ENCODE measurements at regions not wholly inside any gene's neighbourhood (a gene's known extent, or its start where the extent isn't known, plus 50 kb on each side); places are given as distances from the start of the nearest gene placed in this dataset.

- H3K27ac Mint-ChIP-seq, result no peak overlapping the region
- H3K4me1 Mint-ChIP-seq, result no peaks in the 10 kb centered on the region
- DNase-seq (no peak), ATAC-seq (no peak)
- H3K27me3 Mint-ChIP-seq, result no peaks in the 10 kb centered on the region
- H3K36me3 Mint-ChIP-seq (ENCODE audit: low read depth), result no peaks in the 10 kb centered on the region
- H3K4me3 Mint-ChIP-seq, result no peak overlapping the region
- H3K9me3 ChIP-seq (ENCODE audit: control insufficient read depth, low read length, poor library complexity, severe bottlenecking), result no peaks in the 10 kb centered on the region
Measured at GRCh38 chr5:124232515-124232914, 513.9 kb downstream of the ZNF608 start.

- H3K27me3 Mint-ChIP-seq, result no peaks in the 10 kb centered on the region
- H3K27ac Mint-ChIP-seq, result no peak overlapping the region
Measured at GRCh38 chr5:124231802-124232201, 514.6 kb downstream of the ZNF608 start.

GRCh38 chr5:124231230-124231629 is 515.2 kb downstream of the ZNF608 start:
- Mint-ChIP-seq H3K27ac (no peak overlapping the region), H3K36me3 (ENCODE audit: low read depth) (no peaks in the 10 kb centered on the region), H3K4me1 (no peaks in the 10 kb centered on the region), H3K27me3 (no peaks in the 10 kb centered on the region), H3K4me3 (no peak overlapping the region)
- ATAC-seq, result no peak
- DNase-seq, result no peak
- no peaks in the 10 kb centered on the region for H3K9me3 ChIP-seq (ENCODE audit: control insufficient read depth, low read length, poor library complexity, severe bottlenecking)

More at GRCh38 chr5:124231802-124232201, 514.6 kb downstream of the ZNF608 start:
- Mint-ChIP-seq H3K36me3 (ENCODE audit: low read depth) (no peaks in the 10 kb centered on the region), H3K4me1 (no peaks in the 10 kb centered on the region), H3K4me3 (no peak overlapping the region)
- no peaks in the 10 kb centered on the region for H3K9me3 ChIP-seq (ENCODE audit: control insufficient read depth, low read length, poor library complexity, severe bottlenecking)
- ATAC-seq (no peak), DNase-seq (no peak)

GRCh38 chr5:124230456-124230855 is 516.0 kb downstream of the ZNF608 start:
- H3K4me1 Mint-ChIP-seq, result no peaks in the 10 kb centered on the region
- DNase-seq (no peak), ATAC-seq (no peak)
- no peak overlapping the region for H3K4me3 Mint-ChIP-seq
- no peaks in the 10 kb centered on the region for H3K9me3 ChIP-seq (ENCODE audit: control insufficient read depth, low read length, poor library complexity, severe bottlenecking)
- no peaks in the 10 kb centered on the region for H3K36me3 Mint-ChIP-seq (ENCODE audit: low read depth)
- no peak overlapping the region for H3K27ac Mint-ChIP-seq
- no peaks in the 10 kb centered on the region for H3K27me3 Mint-ChIP-seq

GRCh38 chr5:124229352-124229751 is 517.1 kb downstream of the ZNF608 start:
- no peaks in the 10 kb centered on the region for H3K9me3 ChIP-seq (ENCODE audit: control insufficient read depth, low read length, poor library complexity, severe bottlenecking)
- no peaks in the 10 kb centered on the region for H3K27me3 Mint-ChIP-seq
- H3K27ac Mint-ChIP-seq, result no peak overlapping the region
- ATAC-seq, result no peak
- H3K4me1 Mint-ChIP-seq, result no peaks in the 10 kb centered on the region
- DNase-seq, result no peak
- no peaks in the 10 kb centered on the region for H3K36me3 Mint-ChIP-seq (ENCODE audit: low read depth)
- H3K4me3 Mint-ChIP-seq, result no peak overlapping the region

GRCh38 chr5:124227914-124228313 is 518.5 kb downstream of the ZNF608 start:
- H3K27ac Mint-ChIP-seq, result no peak overlapping the region
- no peaks in the 10 kb centered on the region for H3K36me3 Mint-ChIP-seq (ENCODE audit: low read depth)
- ATAC-seq, result no peak
- no peaks in the 10 kb centered on the region for H3K27me3 Mint-ChIP-seq
- H3K9me3 ChIP-seq (ENCODE audit: control insufficient read depth, low read length, poor library complexity, severe bottlenecking), result no peaks in the 10 kb centered on the region
- no peak for DNase-seq
- no peak overlapping the region for H3K4me3 Mint-ChIP-seq
- no peaks in the 10 kb centered on the region for H3K4me1 Mint-ChIP-seq

- Mint-ChIP-seq H3K36me3 (ENCODE audit: low read depth) (no peaks in the 10 kb centered on the region), H3K4me1 (no peaks in the 10 kb centered on the region), H3K27ac (no peak overlapping the region), H3K4me3 (no peak overlapping the region), H3K27me3 (no peaks in the 10 kb centered on the region)
- no peak for DNase-seq
- no peak for ATAC-seq
- H3K9me3 ChIP-seq (ENCODE audit: control insufficient read depth, low read length, poor library complexity, severe bottlenecking), result no peaks in the 10 kb centered on the region
Measured at GRCh38 chr5:124220418-124220817, 526.0 kb downstream of the ZNF608 start.

- no peak for ATAC-seq
- DNase-seq, result no peak
- Mint-ChIP-seq H3K27me3 (no peaks in the 10 kb centered on the region), H3K4me1 (no peaks in the 10 kb centered on the region), H3K27ac (no peak overlapping the region), H3K4me3 (no peak overlapping the region), H3K36me3 (ENCODE audit: low read depth) (no peaks in the 10 kb centered on the region)
- H3K9me3 ChIP-seq (ENCODE audit: control insufficient read depth, low read length, poor library complexity, severe bottlenecking), result no peaks in the 10 kb centered on the region
Measured at GRCh38 chr5:124212934-124213333, 533.5 kb downstream of the ZNF608 start.

- no peaks in the 10 kb centered on the region for H3K9me3 ChIP-seq (ENCODE audit: control insufficient read depth, low read length, poor library complexity, severe bottlenecking)
- Mint-ChIP-seq H3K36me3 (ENCODE audit: low read depth) (no peaks in the 10 kb centered on the region), H3K4me3 (no peak overlapping the region), H3K27me3 (no peaks in the 10 kb centered on the region), H3K4me1 (no peaks in the 10 kb centered on the region), H3K27ac (no peak overlapping the region)
- DNase-seq (no peak), ATAC-seq (no peak)
Measured at GRCh38 chr5:124210111-124210910, 536.1 kb downstream of the ZNF608 start.

GRCh38 chr5:124207118-124207517 is 539.3 kb downstream of the ZNF608 start:
- H3K4me1 Mint-ChIP-seq, result no peaks in the 10 kb centered on the region
- no peak overlapping the region for H3K27ac Mint-ChIP-seq
- no peak overlapping the region for H3K4me3 Mint-ChIP-seq
- DNase-seq, result no peak
- no peak for ATAC-seq
- no peaks in the 10 kb centered on the region for H3K27me3 Mint-ChIP-seq
- no peaks in the 10 kb centered on the region for H3K36me3 Mint-ChIP-seq (ENCODE audit: low read depth)
- H3K9me3 ChIP-seq (ENCODE audit: control insufficient read depth, low read length, poor library complexity, severe bottlenecking), result no peaks in the 10 kb centered on the region

- ATAC-seq, result no peak
- Mint-ChIP-seq H3K27me3 (no peaks in the 10 kb centered on the region), H3K27ac (no peak overlapping the region), H3K36me3 (ENCODE audit: low read depth) (no peaks in the 10 kb centered on the region), H3K4me3 (no peak overlapping the region), H3K4me1 (no peaks in the 10 kb centered on the region)
- DNase-seq, result no peak
- no peaks in the 10 kb centered on the region for H3K9me3 ChIP-seq (ENCODE audit: control insufficient read depth, low read length, poor library complexity, severe bottlenecking)
Measured at GRCh38 chr5:124206540-124206939, 539.9 kb downstream of the ZNF608 start.

- no peaks in the 10 kb centered on the region for H3K36me3 Mint-ChIP-seq (ENCODE audit: low read depth)
- no peak overlapping the region for H3K4me3 Mint-ChIP-seq
- no peak overlapping the region for H3K27ac Mint-ChIP-seq
- no peaks in the 10 kb centered on the region for H3K27me3 Mint-ChIP-seq
- DNase-seq (no peak), ATAC-seq (no peak)
- H3K4me1 Mint-ChIP-seq, result no peaks in the 10 kb centered on the region
- H3K9me3 ChIP-seq (ENCODE audit: control insufficient read depth, low read length, poor library complexity, severe bottlenecking), result no peaks in the 10 kb centered on the region
Measured at GRCh38 chr5:124203303-124203702, 543.1 kb downstream of the ZNF608 start.

GRCh38 chr5:124200381-124200780 is 546.1 kb downstream of the ZNF608 start:
- H3K27me3 Mint-ChIP-seq, result no peaks in the 10 kb centered on the region
- H3K36me3 Mint-ChIP-seq (ENCODE audit: low read depth), result no peaks in the 10 kb centered on the region
- H3K4me3 Mint-ChIP-seq, result no peak overlapping the region
- no peak for DNase-seq
- no peak overlapping the region for H3K27ac Mint-ChIP-seq
- no peaks in the 10 kb centered on the region for H3K9me3 ChIP-seq (ENCODE audit: control insufficient read depth, low read length, poor library complexity, severe bottlenecking)
- no peak for ATAC-seq
- no peaks in the 10 kb centered on the region for H3K4me1 Mint-ChIP-seq

- Mint-ChIP-seq H3K4me1 (no peaks in the 10 kb centered on the region), H3K27me3 (no peaks in the 10 kb centered on the region), H3K36me3 (ENCODE audit: low read depth) (no peaks in the 10 kb centered on the region), H3K27ac (no peak overlapping the region), H3K4me3 (no peak overlapping the region)
- no peak for ATAC-seq
- H3K9me3 ChIP-seq (ENCODE audit: control insufficient read depth, low read length, poor library complexity, severe bottlenecking), result no peaks in the 10 kb centered on the region
- DNase-seq, result no peak
Measured at GRCh38 chr5:124199893-124200292, 546.5 kb downstream of the ZNF608 start.
